GM12865 (cell line): ENCODE measurements at regions not wholly inside any gene's neighbourhood (a gene's known extent, or its start where the extent isn't known, plus 50 kb on each side); places are given as distances from the start of the nearest gene placed in this dataset.
"Not testable (repeated sequence)": the region's sequence is repeated elsewhere in the genome, so short reads cannot be mapped to it uniquely, and the experiment has no call there.

Experiments used
- DNase-seq: peaks from one replicate; pipeline ENCODE4 v3.0.0; 2010; ENCODE audit warnings: low read depth
- H3K4me3 ChIP-seq: 2 replicates; pipeline ENCODE4 v1.5.1; 2011; ENCODE audit warnings: mild to moderate bottlenecking, low read depth, low read length, control low read depth
- CTCF ChIP-seq: IDR thresholded peaks from 2 replicates; pipeline ENCODE4 v1.5.1; 2011; ENCODE audit warnings: low read length, control low read depth, low read depth, inconsistent platforms; ENCODE audit not compliant: insufficient read depth; ENCODE audit errors: missing control alignments

DNA sequence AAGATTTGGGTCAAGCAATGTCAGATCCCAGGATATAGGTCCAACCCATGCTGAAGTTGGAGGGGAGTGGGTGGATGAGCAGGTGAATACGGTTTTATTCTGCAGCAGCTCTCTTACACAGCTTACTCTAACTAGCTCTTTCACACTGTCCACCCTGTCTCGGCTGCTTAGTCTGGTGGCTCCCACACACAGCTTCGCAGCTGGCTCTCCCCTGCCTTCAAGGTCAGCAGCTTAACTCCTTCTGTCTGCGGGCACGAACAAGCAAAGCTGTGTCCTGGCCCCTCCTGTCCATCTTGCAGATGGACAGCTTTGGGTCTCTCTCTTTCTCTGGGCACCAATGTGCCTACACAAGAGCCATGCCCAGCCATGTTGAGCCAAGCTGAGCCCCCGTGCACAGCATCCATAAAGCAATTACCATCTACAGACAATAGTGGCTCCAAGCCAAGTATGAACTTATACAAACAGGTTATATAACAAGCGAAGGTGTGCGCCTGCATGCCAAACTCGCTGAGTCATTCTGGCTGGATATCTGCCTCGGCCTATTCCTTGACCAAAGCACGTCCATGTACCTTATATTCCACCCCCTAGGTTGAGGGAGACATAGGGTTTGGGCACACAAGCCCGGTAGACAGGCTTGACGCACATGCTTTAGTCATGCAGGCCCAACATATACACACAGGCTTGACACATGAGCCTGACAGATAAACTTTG lies 1307.8 kb upstream of the RAG2 start:
- no peak for DNase-seq
- H3K4me3 ChIP-seq, result no peak overlapping the region
- no peak for TF ChIP-seq CTCF

DNA sequence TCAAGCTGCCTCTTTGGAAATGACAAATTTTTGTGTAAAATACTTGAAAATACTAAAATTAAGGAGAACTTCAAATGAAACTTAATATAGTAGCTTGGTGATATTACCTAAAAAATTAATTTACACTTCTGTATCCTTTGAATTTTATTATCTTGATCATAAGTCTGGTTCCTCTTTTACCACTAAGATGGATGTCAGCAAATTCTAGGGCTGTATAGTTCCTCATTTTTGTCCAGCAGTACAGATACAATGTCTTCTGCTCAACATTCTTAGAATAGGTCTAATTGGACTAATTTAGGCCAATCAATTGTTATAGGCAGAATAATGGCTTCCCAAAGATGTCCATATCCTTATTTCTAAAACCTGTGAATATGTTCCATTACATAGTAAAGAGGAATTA lies 1298.0 kb upstream of the RAG2 start:
- DNase-seq, result no peak
- no peak for TF ChIP-seq CTCF
- H3K4me3 ChIP-seq, result no peak overlapping the region

GRCh38 chr11:37881741-37882140 lies 1283.7 kb upstream of the RAG2 start:
- no peak for TF ChIP-seq CTCF
- no peak overlapping the region for H3K4me3 ChIP-seq
- DNase-seq, result no peak

GRCh38 chr11:37861671-37862070 lies 1263.6 kb upstream of the RAG2 start:
- H3K4me3 ChIP-seq, result no peak overlapping the region
- DNase-seq, result no peak
- no peak for TF ChIP-seq CTCF

- DNase-seq, H3K4me3 ChIP-seq: not testable (repeated sequence)
Observed at GRCh38 chr11:37858806-37859537, 1260.9 kb upstream of the RAG2 start.

GRCh38 chr11:37858398-37858797 lies 1260.4 kb upstream of the RAG2 start:
- no peak for TF ChIP-seq CTCF
- DNase-seq, result no peak
- H3K4me3 ChIP-seq, result no peak overlapping the region

DNA sequence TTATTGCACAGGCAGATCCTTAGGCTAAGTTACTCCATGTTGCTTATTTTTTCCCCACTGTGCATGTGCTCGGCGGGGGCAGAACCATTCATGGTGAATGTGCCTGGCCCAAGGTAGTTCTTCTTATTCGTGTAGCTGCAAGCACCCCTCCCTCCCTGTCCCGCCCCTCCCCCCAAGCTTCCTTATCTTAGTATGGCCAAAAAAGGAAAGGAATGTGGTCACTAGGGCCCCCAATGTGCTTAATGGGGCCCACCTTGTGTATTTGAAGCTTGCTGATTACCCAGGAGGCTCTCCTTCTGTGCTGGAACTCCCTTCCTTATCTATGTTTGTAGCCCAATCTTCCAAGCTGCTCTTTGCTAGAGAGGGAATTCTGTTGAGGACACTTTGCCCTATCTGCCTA lies 1259.7 kb upstream of the RAG2 start:
- DNase-seq, result no peak
- TF ChIP-seq CTCF, result no peak
- H3K4me3 ChIP-seq, result no peak overlapping the region
